MM.1S (cell line): ENCODE measurements at regions not wholly inside any gene's neighbourhood (a gene's known extent, or its start where the extent isn't known, plus 50 kb on each side); places are given as distances from the start of the nearest gene placed in this dataset.

Experiments
- DNase-seq: peaks from one replicate; pipeline ENCODE4 v3.0.0-alpha.2; 2015
- H2AFZ ChIP-seq: fragments of 300-600 bp; sonication (generic); 2 replicates; pipeline ENCODE4 v1.6.0; 2016; ENCODE audit warnings: antibody characterized with exemption, low read length
- H3F3A ChIP-seq: fragments of 300-600 bp; sonication (generic); 2 replicates; pipeline ENCODE4 v1.6.1; 2016; ENCODE audit warnings: mild to moderate bottlenecking, antibody characterized with exemption, low read length, moderate library complexity, mixed read lengths; ENCODE audit not compliant: insufficient read depth
- H3K27ac ChIP-seq: fragments of 300-600 bp; sonication (generic); 2 replicates; pipeline ENCODE4 v1.5.1; 2016; ENCODE audit warnings: mild to moderate bottlenecking, low read length
- H3K27me3 ChIP-seq: fragments of 300-600 bp; sonication (generic); replicated peaks from 2 replicates; pipeline ENCODE4 v1.6.0; 2016; ENCODE audit warnings: low read length; ENCODE audit not compliant: insufficient read depth
- H3K36me3 ChIP-seq: fragments of 300-600 bp; sonication (generic); replicated peaks from 2 replicates; pipeline ENCODE4 v1.6.1; 2016; ENCODE audit warnings: mild to moderate bottlenecking, low read length, mixed read lengths; ENCODE audit not compliant: insufficient read depth
- H3K4me1 ChIP-seq: fragments of 300-600 bp; sonication (generic); 2 replicates; pipeline ENCODE4 v1.6.1; 2016; ENCODE audit warnings: low read length, mixed read lengths
- H3K4me2 ChIP-seq: fragments of 300-600 bp; sonication (generic); 2 replicates; pipeline ENCODE4 v1.6.0; 2016; ENCODE audit warnings: low read depth, low read length
- H3K4me3 ChIP-seq: fragments of 300-600 bp; sonication (generic); 2 replicates; pipeline ENCODE4 v1.5.1; 2016; ENCODE audit warnings: low read length, mixed read lengths
- H3K79me2 ChIP-seq: fragments of 300-600 bp; sonication (generic); 2 replicates; pipeline ENCODE4 v1.6.1; 2016; ENCODE audit warnings: mixed run types, low read length, mixed read lengths
- H3K9ac ChIP-seq: fragments of 300-600 bp; sonication (generic); 2 replicates; pipeline ENCODE4 v1.6.1; 2016; ENCODE audit warnings: low read length, mixed read lengths
- H3K9me2 ChIP-seq: fragments of 300-600 bp; sonication (generic); replicated peaks from 2 replicates; pipeline ENCODE4 v1.6.1; 2016; ENCODE audit warnings: mild to moderate bottlenecking, low read length, mixed read lengths; ENCODE audit not compliant: insufficient read depth
- H3K9me3 ChIP-seq: fragments of 300-600 bp; sonication (generic); replicated peaks from 2 replicates; pipeline ENCODE4 v1.6.1; 2016; ENCODE audit warnings: mild to moderate bottlenecking, low read length, mixed read lengths; ENCODE audit not compliant: insufficient read depth
- H4K20me1 ChIP-seq: fragments of 300-600 bp; sonication (generic); 2 replicates; pipeline ENCODE4 v1.6.1; 2016; ENCODE audit warnings: mild to moderate bottlenecking, low read length, moderate library complexity, mixed read lengths; ENCODE audit not compliant: insufficient read depth
- CTCF ChIP-seq: fragments of 300-600 bp; sonication (generic); IDR thresholded peaks from 2 replicates; pipeline ENCODE4 v1.5.1; 2016; ENCODE audit warnings: antibody characterized with exemption, low read length, mixed read lengths
- EZH2 ChIP-seq: fragments of 300-600 bp; sonication (generic); optimal IDR thresholded peaks from 2 replicates; pipeline ENCODE3; 2017; ENCODE audit warnings: low read depth, mild to moderate bottlenecking, antibody characterized with exemption, low read length, mixed read lengths
- EZH2phosphoT487 ChIP-seq: fragments of 300-600 bp; sonication (generic); IDR thresholded peaks from 2 replicates; pipeline ENCODE4 v1.6.1; 2018; ENCODE audit warnings: antibody characterized with exemption, low read length

- Histone ChIP-seq H3K79me2 (no peaks in the 10 kb centered on the region), H3K9me2 (no peaks in the 10 kb centered on the region), H3K9me3 (no peaks in the 10 kb centered on the region), H3K27ac (no peak overlapping the region), H3K27me3 (peaks cover 21% of the 10 kb centered on the region), H4K20me1 (no peaks in the 10 kb centered on the region), H3K9ac (no peak overlapping the region), H3K4me2 (no peak overlapping the region), H2AFZ (no peak overlapping the region), H3K4me1 (peaks cover 8% of the 10 kb centered on the region; the same call in 1 of the 2 replicates), H3K36me3 (no peaks in the 10 kb centered on the region), H3K4me3 (no peak overlapping the region), H3F3A (no peaks in the 10 kb centered on the region)
- no peak for DNase-seq
- TF ChIP-seq EZH2phosphoT487 (no peak), EZH2 (no peak), CTCF (no peak)
Observed at GRCh38 chr6:33896391-33897188, 92.8 kb upstream of the MLN start.

GRCh38 chr6:33895988-33896387 is 92.2 kb upstream of the MLN start:
- no peaks in the 10 kb centered on the region for H4K20me1 ChIP-seq
- H3F3A ChIP-seq = no peaks in the 10 kb centered on the region
- no peak for TF ChIP-seq EZH2phosphoT487
- TF ChIP-seq EZH2 = no peak
- TF ChIP-seq CTCF = no peak
- no peak overlapping the region for H3K9ac ChIP-seq
- DNase-seq = no peak
- no peak overlapping the region for H3K4me2 ChIP-seq
- no peaks in the 10 kb centered on the region for H3K79me2 ChIP-seq
- peaks cover 26% of the 10 kb centered on the region for H3K27me3 ChIP-seq
- H3K27ac ChIP-seq = no peak overlapping the region
- no peaks in the 10 kb centered on the region for H3K36me3 ChIP-seq
- H3K4me1 ChIP-seq = peaks cover 8% of the 10 kb centered on the region; the same call in 1 of the 2 replicates
- H2AFZ ChIP-seq = no peak overlapping the region
- H3K9me2 ChIP-seq = no peaks in the 10 kb centered on the region
- H3K9me3 ChIP-seq = no peaks in the 10 kb centered on the region
- no peak overlapping the region for H3K4me3 ChIP-seq

GRCh38 chr6:33895296-33895695 is 91.5 kb upstream of the MLN start:
- H3K4me3 ChIP-seq = no peak overlapping the region
- H3K79me2 ChIP-seq = no peaks in the 10 kb centered on the region
- no peaks in the 10 kb centered on the region for H3F3A ChIP-seq
- H3K9me2 ChIP-seq = no peaks in the 10 kb centered on the region
- H3K9ac ChIP-seq = no peak overlapping the region
- no peak for DNase-seq
- no peaks in the 10 kb centered on the region for H3K9me3 ChIP-seq
- no peak for TF ChIP-seq EZH2phosphoT487
- no peak for TF ChIP-seq CTCF
- no peak for TF ChIP-seq EZH2
- no peak overlapping the region for H3K4me2 ChIP-seq
- no peaks in the 10 kb centered on the region for H3K36me3 ChIP-seq
- no peaks in the 10 kb centered on the region for H4K20me1 ChIP-seq
- no peak overlapping the region for H2AFZ ChIP-seq
- H3K27ac ChIP-seq = no peak overlapping the region
- peaks cover 21% of the 10 kb centered on the region for H3K27me3 ChIP-seq
- peaks cover 8% of the 10 kb centered on the region; the same call in 1 of the 2 replicates for H3K4me1 ChIP-seq
